ENCODE measurements at regions not wholly inside any gene's neighbourhood (a gene's known extent, or its start where the extent isn't known, plus 50 kb on each side); places are given as distances from the start of the nearest gene placed in this dataset.
A peak's percentile ranks its signal among the peaks of the same experiment; 100 is the strongest.

DNA sequence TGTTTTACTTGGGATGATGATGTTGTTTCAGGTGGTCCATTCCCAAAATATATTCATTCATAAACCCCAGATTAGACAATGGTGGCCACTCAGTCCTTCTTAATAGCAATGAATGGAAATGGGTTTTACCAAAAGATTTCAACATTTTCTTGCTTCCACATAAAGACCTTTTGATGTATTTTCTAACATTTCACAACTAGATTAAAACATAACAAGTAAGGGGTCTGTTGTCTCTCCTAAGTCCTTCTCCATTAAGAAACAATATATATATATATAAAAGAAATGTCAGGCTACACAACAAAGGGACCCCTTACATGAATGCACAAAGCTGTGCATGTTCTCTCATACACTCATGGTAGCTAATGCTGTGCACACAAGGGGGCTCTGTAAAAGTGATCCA is 176.4 kb downstream of the ANXA2 start:
- no peak for TF ChIP-seq POLR2A (IDR thresholded peaks at IDR 0.05; ENCODE audit: low read length)
- no peak for TF ChIP-seq GATA1 (IDR thresholded peaks at IDR 0.05; ENCODE audit: low read depth, low read length)
- DNase-seq, result no peak

GRCh38 chr15:60222404-60222803 is 175.4 kb downstream of the ANXA2 start:
- DNase-seq, result no peak
- TF ChIP-seq GATA1 (IDR thresholded peaks at IDR 0.05; ENCODE audit: low read depth, low read length) (no peak), POLR2A (IDR thresholded peaks at IDR 0.05; ENCODE audit: low read length) (no peak)

- DNase-seq, result no peak
- no peak for TF ChIP-seq POLR2A (IDR thresholded peaks at IDR 0.05; ENCODE audit: low read length)
- no peak for TF ChIP-seq GATA1 (IDR thresholded peaks at IDR 0.05; ENCODE audit: low read depth, low read length)
Observed at GRCh38 chr15:60223176-60223575, 174.6 kb downstream of the ANXA2 start.

GRCh38 chr15:60226924-60227323 is 170.9 kb downstream of the ANXA2 start:
- DNase-seq, result no peak
- TF ChIP-seq POLR2A (IDR thresholded peaks at IDR 0.05; ENCODE audit: low read length), result no peak
- TF ChIP-seq GATA1 (IDR thresholded peaks at IDR 0.05; ENCODE audit: low read depth, low read length), result no peak

GRCh38 chr15:60228101-60228500 is 169.7 kb downstream of the ANXA2 start:
- TF ChIP-seq POLR2A (IDR thresholded peaks at IDR 0.05; ENCODE audit: low read length) (no peak), GATA1 (IDR thresholded peaks at IDR 0.05; ENCODE audit: low read depth, low read length) (no peak)
- DNase-seq, result no peak

- TF ChIP-seq POLR2A (IDR thresholded peaks at IDR 0.05; ENCODE audit: low read length), result no peak
- no peak for TF ChIP-seq GATA1 (IDR thresholded peaks at IDR 0.05; ENCODE audit: low read depth, low read length)
- DNase-seq, result no peak
Observed at GRCh38 chr15:60228619-60229018, 169.2 kb downstream of the ANXA2 start.

DNA sequence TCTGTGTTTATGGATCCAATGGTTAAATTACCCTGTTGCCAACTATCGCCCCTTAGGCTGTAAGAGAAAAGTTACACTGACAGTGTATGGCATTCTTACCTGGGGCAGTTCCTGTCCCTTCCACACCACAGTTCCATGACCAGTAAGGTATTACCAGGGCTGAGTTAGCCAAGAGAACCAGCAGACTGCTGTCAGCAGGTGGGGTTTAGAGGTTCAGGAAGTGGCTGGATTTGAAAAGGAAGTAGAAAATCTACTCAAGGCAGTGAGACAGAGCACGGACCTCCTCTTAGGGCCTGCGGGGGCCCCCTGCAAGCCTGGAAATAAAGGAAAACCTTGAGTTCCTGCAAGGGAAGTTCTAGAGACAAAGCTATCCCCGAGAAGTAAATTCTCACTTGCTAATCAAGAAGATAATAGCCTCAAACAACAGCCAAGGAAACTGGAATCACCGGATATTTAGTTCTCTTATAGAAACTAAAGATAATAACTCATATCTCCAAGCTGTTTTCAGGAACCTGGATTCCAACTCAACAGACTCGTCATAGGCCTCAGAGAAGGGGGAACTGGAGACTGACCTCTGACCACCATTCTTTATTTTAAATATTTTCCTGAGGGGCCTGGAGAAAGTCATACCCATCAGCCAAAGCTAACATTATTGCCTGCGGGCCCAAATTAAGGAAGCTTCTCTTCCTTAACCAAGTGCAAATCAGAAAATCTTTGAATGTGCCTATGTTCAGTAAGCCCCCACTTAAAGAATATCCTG is 161.7 kb downstream of the ANXA2 start:
- no peak for DNase-seq
- TF ChIP-seq POLR2A (IDR thresholded peaks at IDR 0.05; ENCODE audit: low read length) (no peak), GATA1 (IDR thresholded peaks at IDR 0.05; ENCODE audit: low read depth, low read length) (no peak)

DNA sequence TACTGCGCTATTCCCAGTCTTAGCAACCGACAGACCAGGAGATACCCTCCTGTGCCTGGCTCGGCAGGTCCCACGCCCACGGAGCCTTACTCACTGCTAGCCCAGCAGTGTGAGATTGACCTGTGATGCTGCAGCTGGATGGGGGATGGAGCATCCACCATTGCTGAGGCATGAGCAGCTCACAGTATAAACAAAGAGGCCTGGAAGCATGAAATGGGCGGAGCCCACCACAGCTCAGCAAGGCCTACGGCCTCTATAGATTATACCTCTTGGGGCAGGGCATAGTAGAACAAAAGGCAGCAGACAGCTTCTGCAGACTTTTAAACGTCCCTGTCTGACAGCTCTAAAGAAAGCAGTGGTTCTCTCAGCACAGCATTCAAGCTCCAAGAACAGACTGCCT is 160.3 kb downstream of the ANXA2 start:
- TF ChIP-seq POLR2A (IDR thresholded peaks at IDR 0.05; ENCODE audit: low read length) (no peak), GATA1 (IDR thresholded peaks at IDR 0.05; ENCODE audit: low read depth, low read length) (no peak)
- DNase-seq, result no peak

GRCh38 chr15:60243769-60244168 is 154.0 kb downstream of the ANXA2 start:
- DNase-seq, result no peak
- TF ChIP-seq POLR2A (IDR thresholded peaks at IDR 0.05; ENCODE audit: low read length) (no peak), GATA1 (IDR thresholded peaks at IDR 0.05; ENCODE audit: low read depth, low read length) (no peak)

DNA sequence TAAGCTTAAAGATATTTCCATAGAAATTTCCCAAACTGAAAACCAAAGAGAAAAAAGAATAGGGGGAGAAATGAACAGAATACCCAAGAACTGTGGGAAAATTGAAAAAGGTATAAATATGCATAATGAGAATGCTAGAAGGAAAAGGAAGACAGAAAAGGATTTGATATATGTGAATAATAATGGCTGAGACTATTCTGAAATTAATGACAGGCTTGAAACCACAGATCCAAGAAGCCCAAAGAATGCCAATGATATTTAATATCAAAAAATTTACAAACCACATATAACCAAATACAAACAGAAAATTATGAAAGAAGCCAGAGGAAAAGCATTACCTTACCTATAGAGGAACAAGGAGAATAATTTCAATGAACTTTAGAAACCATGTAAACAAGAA is 153.0 kb downstream of the ANXA2 start:
- no peak for DNase-seq
- TF ChIP-seq POLR2A (IDR thresholded peaks at IDR 0.05; ENCODE audit: low read length) (no peak), GATA1 (IDR thresholded peaks at IDR 0.05; ENCODE audit: low read depth, low read length) (no peak)

GRCh38 chr15:60250316-60250715 is 147.5 kb downstream of the ANXA2 start:
- TF ChIP-seq POLR2A (IDR thresholded peaks at IDR 0.05; ENCODE audit: low read length), result no peak
- no peak for TF ChIP-seq GATA1 (IDR thresholded peaks at IDR 0.05; ENCODE audit: low read depth, low read length)
- DNase-seq, result no peak

DNA sequence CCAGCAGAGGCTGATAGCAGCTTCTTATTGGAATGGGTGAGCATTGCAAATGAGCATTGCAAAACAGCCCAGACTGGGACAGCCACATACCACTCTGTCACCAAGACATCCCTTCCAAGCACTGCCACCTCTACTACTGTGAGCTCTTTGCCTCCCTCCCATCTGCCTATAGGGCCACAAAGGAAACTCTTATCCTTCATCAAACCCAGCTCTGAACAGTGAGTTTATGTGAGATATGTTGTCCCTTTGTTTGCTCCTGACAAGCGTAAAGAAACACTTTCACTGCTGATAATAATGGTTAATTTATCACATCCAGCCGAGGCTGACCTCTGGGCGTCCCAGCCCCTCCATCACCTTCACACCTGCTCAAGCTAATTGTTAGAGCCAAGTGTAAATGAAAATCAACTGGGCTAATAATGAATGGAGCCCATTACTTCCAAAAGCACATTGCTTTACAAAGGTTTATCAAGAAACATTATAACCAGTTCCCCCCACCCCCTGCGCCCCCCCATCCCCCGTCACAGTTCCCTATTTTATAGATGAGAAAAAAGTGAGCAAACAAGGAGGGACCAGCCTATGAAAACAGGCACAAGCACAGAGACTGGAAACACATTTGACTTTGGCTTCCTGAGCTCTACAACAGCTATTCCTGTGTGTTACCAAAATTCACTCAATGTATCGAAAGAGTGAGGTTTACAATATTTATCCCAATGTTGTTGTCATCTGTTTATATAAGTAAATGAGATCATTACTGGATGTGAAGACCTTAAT is 146.3 kb downstream of the ANXA2 start:
- TF ChIP-seq GATA1 (IDR thresholded peaks at IDR 0.05; ENCODE audit: low read depth, low read length), result no peak
- TF ChIP-seq POLR2A (IDR thresholded peaks at IDR 0.05; ENCODE audit: low read length), result no peak
- DNase-seq, result no peak

DNA sequence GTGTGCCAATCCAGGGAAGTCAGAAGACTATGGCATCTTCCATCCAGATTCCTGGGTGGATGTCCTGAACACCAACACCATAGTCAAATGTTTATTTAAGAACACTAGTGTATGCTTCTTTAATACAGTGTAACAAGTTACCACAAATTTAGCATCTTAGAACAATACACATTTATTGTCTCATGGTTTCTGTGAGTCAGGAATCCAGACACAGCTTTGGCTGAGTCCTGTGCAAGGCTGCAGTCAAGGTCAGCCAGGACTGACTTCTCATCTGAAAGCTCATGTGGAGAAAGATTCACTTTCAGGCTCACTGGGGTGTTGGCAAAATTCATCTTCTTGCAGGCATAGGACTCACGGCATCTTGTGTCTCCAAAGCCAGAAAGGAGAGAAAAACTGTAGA is 143.4 kb downstream of the ANXA2 start:
- TF ChIP-seq GATA1 (IDR thresholded peaks at IDR 0.05; ENCODE audit: low read depth, low read length) (no peak), POLR2A (IDR thresholded peaks at IDR 0.05; ENCODE audit: low read length) (no peak)
- no peak for DNase-seq

GRCh38 chr15:60255390-60255789 is 142.4 kb downstream of the ANXA2 start:
- TF ChIP-seq POLR2A (IDR thresholded peaks at IDR 0.05; ENCODE audit: low read length), result no peak
- no peak for TF ChIP-seq GATA1 (IDR thresholded peaks at IDR 0.05; ENCODE audit: low read depth, low read length)

More at GRCh38 chr15:60255390-60255789, 142.4 kb downstream of the ANXA2 start:
- peak; percentile 3 to 42 for DNase-seq

All from erythroblast (primary cell).